Thyroid gland (tissue), 4 donors: ENCODE measurements at regions not wholly inside any gene's neighbourhood (a gene's known extent, or its start where the extent isn't known, plus 50 kb on each side); places are given as distances from the start of the nearest gene placed in this dataset.

Source experiments
- CTCF ChIP-seq, 6 experiments: fragments of 200-600 bp in 3 of 6; fragments of 450-650 bp in 3 of 6; sonication (generic) in 3 of 6; IDR thresholded peaks; one replicate each; pipeline ENCODE4 v1.5.1; 2016 to 2019; ENCODE audit warnings: antibody characterized with exemption in 6 of 6, mild to moderate bottlenecking in 2 of 6, inconsistent platforms in 1 of 6, moderate library complexity in 1 of 6
- POLR2A ChIP-seq, 2 donors: fragments of 450-650 bp; IDR thresholded peaks; one replicate each; pipeline ENCODE4 v1.6.1; 2017; ENCODE audit warnings: antibody characterized with exemption in 2 of 2, mild to moderate bottlenecking in 2 of 2, moderate library complexity in 1 of 2

DNA sequence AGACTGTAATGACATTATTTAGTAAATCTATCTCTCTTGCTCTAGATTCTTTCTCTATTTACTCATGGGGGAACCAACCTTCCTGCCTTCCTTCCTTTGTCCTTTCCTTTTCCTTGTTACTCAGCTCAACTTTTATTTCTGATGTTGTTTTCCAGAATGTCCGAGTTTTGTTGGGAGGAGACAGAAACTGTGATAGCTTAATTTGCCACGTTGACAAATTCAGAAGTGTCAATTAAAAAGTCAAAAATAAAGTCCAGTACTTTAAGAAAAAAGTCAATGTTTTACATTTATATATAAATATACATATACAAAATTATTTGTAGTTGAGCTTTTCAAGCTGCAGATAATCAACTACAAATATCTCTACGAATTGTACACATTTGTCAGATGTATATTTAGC lies 1187.7 kb downstream of the ADGRL3 start:
- TF ChIP-seq CTCF (IDR thresholded peaks at IDR 0.05) (no peak), POLR2A (IDR thresholded peaks at IDR 0.05) (no peak)
